ENCODE measurements at regions not wholly inside any gene's neighbourhood (a gene's known extent, or its start where the extent isn't known, plus 50 kb on each side); places are given as distances from the start of the nearest gene placed in this dataset.
"Not testable (repeated sequence)": the region's sequence is repeated elsewhere in the genome, so short reads cannot be mapped to it uniquely, and the experiment has no call there.

DNA sequence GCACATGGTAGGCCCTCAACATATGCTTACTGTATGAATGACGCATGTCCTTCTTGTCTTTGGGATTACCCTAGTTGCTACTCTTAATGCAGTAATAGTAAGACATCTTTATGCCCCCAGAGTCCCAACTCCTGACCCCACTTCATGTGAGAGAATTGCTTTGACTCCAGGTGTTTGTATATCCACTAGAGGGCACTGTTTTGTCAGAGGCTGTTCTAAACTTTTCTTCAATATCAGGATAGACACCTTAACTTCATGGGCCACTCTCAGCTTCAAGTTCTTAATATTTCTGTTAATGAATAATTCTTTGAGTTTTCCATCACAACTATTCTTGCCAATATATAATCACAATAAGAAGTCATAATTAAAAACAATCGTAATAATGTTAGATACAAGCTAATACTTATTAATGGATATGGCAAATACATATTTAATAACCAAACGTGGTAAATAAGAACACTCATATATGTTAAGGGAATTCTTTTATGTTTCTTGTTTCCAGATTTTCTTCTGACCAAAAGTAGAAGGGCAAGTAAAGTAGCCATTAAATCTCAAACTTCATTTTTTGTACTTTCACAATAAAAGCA, 337.2 kb upstream of the DNAJC19 start:
- DNase-seq: peak; percentile 14

DNA sequence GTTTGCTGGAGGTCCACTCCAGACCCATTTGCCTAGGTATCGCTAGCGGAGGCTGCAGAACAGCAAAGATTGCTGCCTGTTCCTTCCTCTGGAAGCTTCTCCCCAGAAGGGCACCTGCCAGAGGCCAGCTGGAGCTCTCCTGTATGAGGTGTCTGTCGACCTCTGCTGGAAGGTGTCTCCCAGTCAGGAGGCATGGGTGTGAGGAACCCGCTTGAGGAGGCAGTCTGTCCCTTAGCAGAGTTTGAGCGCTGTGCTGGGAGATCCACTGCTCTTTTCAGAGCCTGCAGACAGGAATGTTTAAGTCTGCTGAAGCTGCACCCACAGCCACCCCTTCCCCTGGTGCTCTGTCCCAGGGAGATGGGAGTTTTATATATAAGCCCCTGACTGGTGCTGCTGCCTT, 335.0 kb upstream of the DNAJC19 start:
- not testable (repeated sequence) for DNase-seq

DNA sequence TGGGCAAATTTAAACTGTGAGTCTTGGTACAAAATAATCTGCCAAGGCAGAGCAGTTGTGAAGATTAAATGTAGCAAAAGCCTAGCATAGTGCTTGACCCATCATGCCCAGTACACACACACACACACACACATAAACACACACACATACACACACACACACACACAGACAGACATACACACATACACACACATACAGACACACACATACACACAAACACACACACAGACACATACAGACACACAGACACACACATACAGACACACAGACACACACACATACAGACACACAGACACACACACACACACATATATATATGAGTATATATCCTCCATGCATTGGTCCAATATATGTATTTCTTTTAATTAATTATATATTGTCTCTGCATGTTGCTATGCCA, 328.8 kb upstream of the DNAJC19 start:
- DNase-seq: no peak

DNA sequence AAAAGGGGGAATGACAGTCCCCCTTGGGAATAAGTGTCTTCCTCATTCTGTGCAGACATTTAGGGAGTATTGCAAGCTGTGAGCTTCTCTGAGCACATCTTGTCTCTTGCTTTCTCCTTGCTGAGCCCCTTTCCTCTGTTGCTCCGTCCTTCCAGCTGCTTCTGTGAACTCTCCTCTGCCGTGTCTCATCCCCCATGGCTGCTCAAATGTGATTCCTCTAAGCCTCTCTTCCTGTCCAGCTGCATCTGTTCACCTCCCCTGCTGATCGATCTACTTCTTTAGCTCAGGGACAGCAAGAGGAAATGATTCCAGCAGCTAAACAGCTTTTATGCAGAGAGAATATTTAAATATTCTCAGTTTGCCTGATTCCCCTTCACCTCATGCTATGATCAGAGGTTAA, 328.0 kb upstream of the DNAJC19 start:
- DNase-seq: no peak

DNA sequence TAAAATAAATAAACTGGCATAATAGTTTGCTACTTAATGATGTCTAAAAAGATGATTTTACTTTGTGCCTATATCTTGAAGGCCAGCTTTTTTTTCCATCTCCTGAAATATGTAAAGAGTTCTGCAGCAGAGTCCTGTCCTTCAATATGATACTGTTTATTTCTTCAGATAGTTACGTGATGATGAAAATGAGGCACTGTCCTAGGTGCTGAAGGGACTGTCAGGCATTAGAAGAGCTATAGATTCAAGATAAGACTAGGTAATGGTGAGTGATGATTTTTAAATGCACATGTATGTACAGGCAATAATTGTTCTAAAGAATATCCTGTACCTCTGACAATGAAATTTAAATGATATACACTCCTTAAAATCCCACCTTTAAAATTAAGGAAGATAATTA, 326.9 kb upstream of the DNAJC19 start:
- DNase-seq: no peak

DNA sequence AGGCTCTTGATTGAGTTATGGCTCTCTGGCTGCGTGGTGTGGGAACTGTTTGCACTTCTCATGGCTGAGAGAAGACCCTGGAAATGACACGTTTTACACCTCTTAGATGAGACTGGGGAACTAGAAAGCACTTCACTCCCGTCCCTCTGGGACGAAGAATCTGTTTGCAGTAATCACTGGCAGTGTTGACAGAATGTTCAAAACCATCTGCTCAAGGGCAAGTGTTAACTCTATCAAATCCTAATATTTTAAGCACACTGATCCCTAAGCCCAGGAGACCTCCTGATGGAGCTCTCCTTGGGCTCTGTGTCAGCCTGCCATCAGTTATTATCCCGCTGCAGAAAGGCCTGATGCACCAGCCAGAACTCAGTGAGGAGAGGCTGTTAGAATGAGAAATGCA, 323.8 kb upstream of the DNAJC19 start:
- no peak for DNase-seq

DNA sequence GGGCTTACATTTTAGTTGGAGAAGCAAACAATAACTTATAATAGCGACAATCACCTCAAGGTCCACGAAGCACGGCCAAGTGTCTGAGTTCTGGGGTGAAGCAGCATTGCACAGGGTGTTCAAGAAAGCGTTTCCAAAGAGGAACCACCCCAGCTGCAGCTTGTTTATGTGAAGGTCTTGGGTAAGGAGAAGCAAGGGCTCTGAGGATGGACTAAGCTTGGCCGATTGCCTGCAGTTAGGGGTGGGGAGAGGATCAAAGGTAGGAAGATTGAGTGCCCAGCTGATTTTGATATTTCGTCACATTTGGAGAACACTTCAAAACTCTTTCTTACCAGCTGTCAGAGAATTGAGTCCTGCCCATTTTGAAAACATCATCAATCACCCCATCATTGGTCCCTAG, 321.6 kb upstream of the DNAJC19 start:
- no peak for DNase-seq

DNA sequence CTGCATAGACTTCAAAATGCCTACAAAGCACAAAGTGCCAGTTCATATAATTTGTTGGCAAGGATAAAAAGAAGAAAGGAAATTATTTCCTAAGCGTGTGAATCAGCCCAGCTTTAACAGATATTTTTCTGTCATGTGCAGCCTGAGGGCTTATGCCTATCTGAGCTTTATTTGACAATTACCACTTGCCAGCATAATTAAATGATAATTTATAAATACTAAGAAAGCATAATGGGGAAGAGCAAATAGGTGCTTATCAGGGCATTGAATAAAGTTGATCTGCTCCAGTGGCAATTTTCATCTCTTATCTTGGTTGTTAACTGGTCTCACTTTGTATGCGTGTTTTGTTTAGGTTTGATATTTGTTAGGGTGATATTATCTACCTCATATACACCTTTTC, 313.4 kb upstream of the DNAJC19 start:
- no peak for DNase-seq

DNA sequence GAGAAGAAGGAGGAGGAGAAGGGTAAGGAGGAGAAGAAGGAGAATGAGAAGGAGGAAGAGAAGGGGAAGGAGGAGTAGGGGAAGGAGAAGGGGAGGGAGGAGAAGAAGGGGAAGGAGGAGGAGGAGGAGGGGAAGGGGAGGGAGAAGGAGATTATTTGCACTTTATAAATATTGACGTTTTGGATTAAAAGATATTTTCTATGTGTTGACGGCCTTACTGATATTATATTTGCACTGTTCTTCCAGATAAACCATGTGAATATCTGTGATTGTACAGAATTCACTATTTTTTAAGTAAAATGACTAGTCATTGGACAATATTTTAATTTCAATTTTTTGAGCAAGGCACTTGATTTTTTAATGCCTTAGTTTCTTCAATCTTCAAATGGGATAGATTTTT, 310.5 kb upstream of the DNAJC19 start:
- DNase-seq: no peak

DNA sequence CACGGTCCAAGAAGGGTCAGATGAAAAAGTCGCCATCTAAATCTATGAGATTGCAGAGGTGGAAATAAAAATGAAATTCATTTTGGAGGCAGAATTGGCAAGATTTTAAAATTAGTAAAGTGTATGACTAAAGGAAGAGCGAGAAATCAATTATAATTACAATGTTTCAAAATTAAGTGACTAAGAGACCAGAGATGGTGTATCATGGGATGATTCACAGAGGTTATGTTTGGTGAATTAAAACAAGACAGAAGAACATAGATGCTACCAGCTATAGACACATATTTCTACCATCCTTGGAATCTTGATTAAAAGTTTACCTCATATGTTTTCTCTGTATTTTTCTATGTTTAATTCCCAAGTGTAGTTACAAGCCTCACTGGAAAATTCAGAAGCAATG, 308.9 kb upstream of the DNAJC19 start:
- DNase-seq: no peak

DNA sequence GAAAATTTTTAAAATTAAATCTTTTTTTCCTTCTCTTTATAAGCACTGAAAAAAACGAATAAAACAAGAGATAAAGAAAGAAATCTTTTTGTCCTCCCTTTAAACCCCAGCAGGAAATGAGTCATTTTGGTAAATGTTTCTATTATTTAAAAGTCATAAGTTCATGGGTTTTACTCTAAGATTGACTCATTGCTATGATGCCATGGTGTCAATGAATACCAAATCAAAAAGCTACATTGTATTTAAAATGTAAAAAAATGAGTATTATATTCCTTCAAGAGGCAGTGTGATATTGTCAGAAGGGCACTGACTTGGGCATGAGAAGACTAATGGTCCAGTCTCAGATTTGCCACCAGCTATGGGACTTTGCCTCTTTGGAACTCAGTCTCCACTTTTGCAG, 303.4 kb upstream of the DNAJC19 start:
- no peak for DNase-seq

DNA sequence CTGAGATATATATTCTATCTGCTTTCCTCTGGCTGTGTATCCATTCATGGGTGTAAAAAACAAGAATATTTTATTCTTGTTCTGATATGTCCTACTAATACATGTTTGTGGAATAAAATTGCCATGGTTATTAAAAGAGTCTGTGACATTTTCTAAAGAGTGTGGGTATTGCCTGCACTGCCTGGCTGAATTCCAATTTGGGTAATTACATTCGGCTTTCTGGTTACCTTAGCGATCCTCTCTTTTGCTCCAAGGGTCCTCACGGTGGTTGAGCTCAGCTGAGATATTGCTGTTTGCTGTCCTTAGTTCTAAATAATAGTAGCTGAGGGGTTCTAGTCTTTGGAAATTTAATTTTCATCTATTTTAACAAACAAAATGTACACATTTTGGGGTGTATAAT, 301.4 kb upstream of the DNAJC19 start:
- no peak for DNase-seq

DNA sequence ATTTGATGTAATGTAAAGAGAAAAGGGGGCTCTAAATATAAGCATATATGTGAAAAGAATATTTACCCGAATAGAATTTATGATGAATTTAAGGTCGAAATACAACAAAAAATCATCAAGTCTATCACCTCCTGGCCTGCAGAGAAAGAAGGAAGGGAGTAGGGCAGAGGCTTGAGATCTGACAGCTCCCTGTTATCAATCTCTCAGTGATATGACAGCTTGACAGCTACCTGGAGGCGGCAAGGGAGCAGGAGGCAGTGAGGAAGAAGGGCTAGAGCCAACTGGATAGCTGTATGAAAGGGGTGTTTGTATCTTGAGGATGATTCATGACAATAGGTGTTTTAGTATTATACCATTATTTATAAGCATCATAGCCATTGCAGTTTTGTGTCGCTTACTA, 299.8 kb upstream of the DNAJC19 start:
- DNase-seq: no peak

DNA sequence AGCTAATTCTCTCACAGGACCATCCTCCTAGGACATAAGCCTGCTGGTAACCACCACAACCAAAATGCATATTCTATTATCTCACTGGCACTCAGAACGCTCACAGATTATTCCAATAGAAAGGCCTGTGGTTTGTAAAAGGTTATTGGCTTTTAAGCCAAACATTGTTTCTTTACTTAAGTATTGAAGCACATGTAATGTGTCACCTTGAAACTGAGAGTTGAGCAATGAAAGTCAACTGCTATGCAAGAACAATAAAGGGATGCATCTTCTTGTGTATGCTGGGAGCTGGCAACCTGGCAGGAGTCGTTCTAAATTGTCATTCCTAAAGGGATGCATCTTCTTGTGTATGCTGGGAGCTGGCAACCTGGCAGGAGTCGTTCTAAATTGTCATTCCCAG, 298.6 kb upstream of the DNAJC19 start:
- no peak for DNase-seq

DNA sequence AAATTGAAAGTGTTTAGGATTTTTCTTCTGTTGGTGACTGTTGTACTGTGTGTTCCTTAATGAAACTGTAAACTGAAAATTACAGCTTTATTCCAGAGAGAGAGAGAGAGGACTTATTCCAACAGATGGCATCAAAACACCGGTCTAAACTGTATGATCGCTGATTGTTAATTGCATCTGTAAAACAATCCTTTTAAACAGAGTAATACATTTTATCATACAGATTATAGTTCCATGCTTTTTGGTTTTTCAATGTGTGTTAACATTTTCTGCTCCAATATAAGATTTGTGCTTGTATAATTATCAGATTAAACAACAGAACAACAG, 289.7 kb upstream of the DNAJC19 start:
- DNase-seq: no peak

DNA sequence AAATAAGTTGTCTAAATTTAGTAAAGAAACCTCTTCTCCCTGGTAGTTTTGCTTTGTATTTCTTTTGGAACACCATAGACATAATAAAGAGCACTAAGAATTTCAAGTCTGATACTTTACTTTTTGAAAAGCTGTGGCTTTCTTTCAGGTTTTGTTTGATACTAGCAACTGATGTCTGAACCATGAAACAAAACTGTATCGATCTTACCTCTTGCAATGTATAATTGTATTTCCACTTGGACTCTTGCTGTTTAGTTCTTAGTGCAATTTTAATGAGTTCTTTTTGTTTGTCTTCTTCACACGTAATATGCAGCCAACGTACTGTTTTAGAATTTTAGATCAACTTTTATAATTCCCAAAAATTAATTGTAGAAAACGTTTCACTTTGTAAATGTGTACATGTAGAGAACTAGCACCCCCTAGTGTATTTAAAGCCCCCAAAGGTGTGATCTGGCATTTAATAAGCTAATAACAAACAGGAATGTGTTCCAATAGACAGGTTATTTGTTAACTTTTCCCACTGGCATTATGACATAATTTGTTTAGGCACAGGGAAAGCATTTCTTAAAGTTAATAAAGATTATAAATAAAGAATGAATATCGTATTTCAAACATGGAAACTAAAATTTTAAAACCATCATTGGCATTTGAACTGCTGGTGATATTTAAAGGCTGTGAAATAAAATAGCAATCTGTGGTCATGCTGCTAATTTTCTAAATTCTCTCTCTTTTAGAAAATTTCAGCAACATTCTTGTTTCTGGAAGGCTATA, 289.1 kb upstream of the DNAJC19 start:
- DNase-seq: peak; percentile 11

DNA sequence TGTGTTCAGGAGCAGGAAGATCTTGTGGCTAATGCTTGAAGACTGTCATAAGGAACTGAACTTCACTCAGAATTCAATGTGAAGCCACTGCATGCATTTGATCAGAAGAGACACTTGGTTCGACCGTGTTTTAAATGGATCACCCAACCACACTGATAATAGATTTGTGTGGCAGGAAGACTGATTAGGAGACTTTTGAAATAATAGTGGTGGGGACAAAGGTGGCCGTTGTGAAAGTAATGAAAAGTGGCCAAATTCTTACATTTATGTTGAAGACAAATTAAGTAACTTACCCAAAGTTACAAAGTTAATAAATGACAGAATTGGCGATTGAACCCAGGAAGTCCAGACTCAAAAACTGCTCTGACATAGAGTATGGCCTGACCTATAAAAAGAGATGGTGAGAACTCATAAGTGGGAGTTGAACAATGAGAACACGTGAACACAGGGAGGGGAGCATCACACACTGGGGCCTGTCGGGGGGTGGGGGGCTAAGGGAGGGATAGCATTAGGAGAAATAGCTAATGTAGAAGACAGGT, 286.9 kb upstream of the DNAJC19 start:
- no peak for DNase-seq

DNA sequence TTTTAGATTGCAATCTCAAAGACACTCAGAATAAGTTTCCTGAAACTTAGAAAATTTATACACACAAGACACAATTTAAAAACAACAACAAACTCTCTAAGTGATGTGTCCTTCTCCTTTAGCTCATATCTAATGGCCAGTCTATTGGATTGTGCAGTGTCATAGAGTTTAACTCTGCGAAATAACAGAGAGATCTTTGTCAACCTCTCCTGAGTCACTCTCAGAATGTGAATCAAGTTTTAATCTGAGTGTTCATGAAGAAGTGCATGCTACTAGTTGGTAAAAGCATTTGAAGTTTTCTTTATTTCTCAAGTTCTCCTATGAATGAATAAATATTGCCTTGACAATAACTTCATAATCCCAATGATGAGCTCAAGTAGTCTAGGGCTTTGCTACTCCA, 284.5 kb upstream of the DNAJC19 start:
- DNase-seq: no peak

DNA sequence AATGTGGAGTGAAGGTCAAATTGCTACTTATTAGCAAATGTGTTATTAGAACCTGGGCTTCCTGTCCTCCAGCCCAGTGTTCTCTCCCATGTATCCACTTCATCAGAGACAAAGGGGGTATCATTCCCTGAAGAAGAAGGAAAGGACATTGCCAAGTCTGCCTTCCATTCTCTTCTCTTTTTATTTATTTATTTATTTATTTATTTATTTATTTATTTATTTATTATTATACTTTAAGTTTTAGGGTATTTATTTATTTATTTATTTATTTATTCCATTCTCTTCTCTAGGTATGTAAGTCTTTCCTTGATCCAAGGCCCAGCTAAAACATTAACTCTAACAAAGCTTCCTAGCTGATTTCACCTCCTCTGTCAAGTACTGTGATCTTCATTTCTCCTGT, 277.8 kb upstream of the DNAJC19 start:
- no peak for DNase-seq

DNA sequence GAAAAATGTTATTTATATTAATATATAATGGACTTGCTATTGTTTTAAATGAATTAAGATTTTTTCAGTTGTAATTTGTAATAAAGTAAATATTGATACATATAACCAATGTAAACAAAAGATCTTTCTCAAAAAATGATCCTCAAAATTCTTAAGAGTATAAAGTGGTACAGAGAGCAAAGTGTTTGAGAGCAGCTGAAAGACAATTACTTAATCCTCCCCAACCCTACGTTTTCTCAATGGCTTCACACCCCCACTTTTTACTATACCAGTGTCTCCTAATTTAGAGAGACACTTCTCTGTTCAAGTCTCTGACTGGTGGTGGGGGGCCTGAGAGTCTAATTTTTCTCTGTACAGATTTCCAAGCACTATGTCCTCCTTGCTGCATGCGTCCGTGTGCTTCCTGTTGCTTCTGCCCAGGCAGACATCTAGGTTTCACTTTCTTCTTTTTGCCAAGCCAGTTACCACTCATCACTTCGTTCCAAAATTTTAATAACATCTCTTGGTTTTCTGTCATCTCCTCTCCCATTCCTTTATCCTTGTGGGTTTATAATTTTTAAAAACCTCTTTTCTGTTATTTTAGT, 276.3 kb upstream of the DNAJC19 start:
- DNase-seq: no peak

DNA sequence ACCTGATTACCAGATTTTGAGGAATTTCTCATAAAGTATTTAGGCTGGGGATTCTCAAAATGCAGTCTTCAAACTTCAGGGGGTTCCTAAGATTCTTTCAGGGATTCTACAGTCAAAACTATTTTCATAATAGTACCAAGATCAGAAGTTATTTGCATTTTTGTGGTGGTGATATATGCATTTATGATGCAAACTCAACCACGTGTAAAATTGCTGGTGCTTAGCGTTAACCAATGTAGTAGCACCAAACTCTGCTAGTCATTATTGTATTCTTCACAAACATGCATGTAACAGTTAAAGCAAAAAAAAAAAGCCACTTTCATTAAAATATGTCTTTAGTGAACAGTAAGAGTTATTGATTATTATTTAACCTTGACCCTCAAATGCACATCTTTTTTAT, 274.9 kb upstream of the DNAJC19 start:
- no peak for DNase-seq

DNA sequence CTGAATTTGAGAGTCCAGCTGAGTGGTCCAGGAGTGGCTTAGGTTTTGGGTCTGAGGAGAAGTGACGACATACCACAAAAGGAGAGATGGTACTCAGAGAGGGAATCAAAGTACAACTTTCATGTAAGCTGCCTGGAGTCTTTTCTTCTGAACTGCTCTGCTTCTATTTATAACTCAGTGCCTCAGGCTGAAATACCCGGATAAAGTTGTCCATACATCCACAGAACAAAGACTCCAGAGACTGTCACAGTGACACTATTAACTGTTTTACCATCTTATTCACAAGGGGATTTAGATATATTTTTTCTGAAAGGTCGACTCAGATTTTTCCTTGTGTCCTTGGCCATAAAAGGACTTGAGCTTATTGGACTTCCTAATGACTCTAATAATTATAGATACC, 264.3 kb upstream of the DNAJC19 start:
- DNase-seq: no peak

DNA sequence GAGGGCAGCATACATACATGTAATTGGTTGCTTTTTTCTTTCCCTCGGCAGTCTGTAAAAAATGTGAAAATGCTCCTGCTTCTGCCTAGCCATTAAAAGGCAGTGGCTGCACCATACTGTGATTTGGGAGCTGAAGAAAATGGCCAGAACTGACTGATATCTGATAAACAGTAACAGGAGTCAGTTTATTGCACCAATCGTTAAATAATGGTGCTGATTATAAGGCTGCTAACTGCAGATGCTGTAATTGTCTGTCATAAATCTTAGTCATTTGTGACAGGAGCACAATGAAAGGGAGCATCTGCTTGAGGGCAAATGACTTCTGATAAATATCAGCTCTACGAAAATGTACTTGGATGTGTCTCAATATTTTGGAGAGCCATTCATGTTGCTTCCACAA, 263.1 kb upstream of the DNAJC19 start:
- no peak for DNase-seq

DNA sequence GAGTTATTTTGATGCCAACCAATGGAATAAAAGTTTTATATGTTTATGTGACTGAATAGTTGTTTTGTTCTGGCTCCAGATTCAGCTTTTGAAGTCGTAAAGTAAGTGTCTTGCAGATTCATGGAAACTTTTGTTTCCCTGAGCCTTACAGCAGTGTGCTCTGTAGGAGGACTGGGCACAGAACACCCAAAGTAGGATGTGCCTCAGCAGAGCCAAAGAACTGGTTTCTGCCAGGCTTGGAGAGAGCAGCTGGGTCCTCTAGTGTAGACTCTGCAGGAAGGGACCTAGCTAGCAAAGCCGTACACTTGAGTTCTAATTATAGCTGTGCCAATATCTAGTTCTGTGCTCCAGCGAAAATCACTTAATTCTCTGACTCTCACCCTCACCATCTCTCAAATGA, 261.2 kb upstream of the DNAJC19 start:
- DNase-seq: no peak

DNA sequence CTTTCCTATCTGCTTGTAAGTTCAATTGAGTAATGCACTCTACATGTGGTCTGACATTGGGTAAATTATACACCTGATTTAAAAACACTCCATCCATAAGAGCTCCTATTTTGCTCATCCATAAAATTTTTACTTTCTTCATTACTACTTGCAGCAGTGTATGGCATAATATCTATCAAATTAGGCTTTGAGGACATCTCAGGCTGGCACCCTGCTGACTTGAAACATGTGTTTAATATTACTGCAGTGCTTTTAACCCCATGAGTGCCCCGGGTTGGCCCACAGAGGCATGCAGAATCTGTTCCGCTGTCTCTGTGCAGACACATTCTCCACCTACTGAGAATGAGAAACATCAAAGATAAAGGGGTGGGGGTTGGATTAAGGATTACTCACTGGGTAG, 249.9 kb upstream of the DNAJC19 start:
- no peak for DNase-seq

Data from CD4-positive, alpha-beta T cell treated with Interleukin-4 for 4 hours (primary cell).